Stimulated activated CD8-positive, alpha-beta memory T cell treated with anti-CD3 and anti-CD28 coated beads, Interleukin-4, amount 100 ng/mL, for 48 hours (primary cell): ENCODE measurements at regions not wholly inside any gene's neighbourhood (a gene's known extent, or its start where the extent isn't known, plus 50 kb on each side); places are given as distances from the start of the nearest gene placed in this dataset.
"Not testable (repeated sequence)": the region's sequence is repeated elsewhere in the genome, so short reads cannot be mapped to it uniquely, and the experiment has no call there.

ENCODE experiments used
- DNase-seq: peaks from one replicate; pipeline ENCODE4 v3.0.0-alpha.2; 2020

GRCh38 chr1:4121834-4122512, 221.9 kb upstream of the C1orf174 start:
- no peak for DNase-seq

DNA sequence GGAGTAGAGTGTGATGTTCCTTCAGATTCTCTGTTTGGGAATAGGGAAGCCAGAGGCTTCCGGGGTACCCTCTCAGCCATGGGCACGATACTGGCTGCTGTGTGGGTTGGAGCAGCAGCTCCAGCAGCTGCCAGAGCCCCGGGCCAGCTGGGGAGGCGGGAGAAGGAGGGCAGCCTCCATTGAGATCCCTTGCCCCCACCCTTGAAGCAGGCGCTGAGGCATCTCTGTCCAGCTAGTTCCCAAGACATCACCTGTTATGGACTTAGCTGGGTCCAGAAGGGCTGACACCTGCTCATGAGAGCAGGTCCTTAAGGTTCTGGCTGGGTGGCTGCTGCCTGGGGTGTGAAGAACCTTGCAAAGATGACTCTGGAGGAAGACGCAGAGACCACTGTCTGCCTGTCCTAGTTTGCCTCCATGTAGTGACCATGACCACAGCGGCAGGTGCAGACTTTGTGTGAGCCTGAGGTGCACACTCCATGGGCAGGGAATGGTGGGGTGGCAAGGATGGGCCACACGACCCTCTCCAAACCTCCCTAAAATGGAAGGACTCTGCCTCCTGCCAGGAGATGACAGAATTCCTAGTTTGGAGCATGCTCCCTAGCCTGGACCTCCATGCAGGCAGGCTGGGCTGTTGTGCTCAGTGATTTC, 222.6 kb upstream of the C1orf174 start:
- DNase-seq, result no peak

DNA sequence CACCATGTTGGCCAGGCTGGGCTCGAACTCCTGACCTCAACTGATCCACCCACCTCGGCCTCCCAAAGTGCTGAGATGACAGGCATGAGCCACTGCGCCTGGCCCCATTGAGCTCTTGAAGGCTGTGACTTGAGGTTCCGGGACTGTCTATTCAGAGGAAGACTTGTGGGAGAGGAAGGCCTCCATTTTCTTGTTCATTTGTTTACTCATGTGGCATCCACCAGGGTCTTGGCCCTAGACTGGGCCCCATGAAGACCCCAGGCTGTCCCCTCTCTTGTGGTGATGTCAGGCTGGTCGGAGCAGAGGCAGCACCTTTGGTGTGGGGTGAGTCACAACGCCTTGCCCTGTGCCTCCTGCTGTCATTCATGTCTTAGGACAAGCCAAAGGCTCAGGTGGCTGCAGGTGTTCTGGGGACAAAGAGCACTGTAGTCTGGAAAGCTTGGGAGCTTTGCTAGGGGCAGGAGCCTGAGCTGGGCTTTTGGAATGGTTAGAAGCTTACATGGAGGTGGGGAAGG, 224.6 kb upstream of the C1orf174 start:
- no peak for DNase-seq

- DNase-seq, result no peak
Measured at GRCh38 chr1:4126251-4126650, 226.2 kb upstream of the C1orf174 start.

GRCh38 chr1:4126731-4127591, 226.9 kb upstream of the C1orf174 start:
- DNase-seq, result no peak

DNA sequence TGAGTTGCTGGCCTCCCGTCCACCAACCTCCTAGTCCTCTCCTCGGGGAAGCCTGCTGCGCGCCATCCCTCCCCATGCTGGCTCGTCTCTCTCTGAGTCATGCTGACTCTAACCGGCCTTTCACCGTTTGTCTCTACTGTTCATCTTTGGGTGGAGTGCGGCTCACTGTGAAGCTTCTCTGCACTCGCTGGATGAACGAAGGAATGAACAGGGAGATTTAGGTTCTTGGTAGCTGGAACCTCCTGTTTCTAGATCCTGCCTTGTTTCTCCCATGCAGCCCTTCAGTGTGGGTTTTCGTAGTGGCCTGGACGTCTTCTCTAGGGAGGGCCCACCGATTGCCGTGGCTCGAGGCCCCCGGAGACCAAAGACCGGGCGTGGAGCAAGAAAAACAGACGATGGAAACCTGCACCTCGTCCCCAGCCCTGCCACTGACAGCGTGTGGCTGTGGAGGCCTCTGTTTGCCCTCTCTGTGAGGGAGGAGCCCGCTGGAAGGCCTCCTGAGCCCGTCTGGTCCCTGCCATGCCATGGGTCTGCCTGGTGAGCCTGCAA, 227.6 kb upstream of the C1orf174 start:
- no peak for DNase-seq

DNA sequence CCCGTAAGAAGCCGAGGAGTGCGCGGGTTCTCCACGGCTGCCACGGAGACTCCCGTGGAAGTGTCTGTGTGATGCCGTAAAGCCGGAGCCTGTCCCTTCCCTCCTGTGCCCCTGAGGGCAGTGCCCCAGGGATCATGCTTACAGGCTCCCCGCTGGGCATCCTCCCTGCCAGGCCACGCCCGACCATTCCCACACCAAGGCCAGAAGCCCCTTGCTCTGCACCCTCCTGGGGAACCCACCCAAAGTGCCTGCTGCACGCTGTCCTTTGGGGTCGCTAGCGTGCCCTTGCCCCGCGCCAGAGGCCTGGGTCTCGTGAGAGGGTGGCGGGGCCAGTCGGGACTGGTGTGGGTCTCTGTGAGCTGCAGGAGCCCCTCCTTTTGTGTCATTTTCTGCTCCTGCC, 228.5 kb upstream of the C1orf174 start:
- DNase-seq, result no peak

GRCh38 chr1:4129693-4130092, 229.6 kb upstream of the C1orf174 start:
- DNase-seq, result no peak

DNA sequence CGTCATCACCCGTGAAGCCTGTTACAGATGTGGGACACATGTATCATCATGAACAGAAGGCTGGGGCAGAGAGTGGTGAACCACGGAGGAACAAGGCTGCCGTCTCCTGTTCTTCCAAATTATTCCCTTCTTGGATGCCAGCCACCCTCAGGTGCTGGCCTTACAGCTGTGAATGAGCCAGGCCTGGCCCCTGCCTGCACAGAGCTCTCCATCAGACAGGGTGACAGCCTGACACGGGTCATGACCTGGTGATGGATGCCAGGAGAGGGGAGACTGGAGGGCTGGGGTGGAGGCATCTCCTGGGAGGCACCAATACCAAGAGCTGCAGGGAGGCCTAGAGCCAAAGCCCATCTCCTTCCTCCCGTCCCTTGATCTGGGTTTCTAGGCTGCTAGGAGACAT, 230.0 kb upstream of the C1orf174 start:
- DNase-seq, result no peak

DNA sequence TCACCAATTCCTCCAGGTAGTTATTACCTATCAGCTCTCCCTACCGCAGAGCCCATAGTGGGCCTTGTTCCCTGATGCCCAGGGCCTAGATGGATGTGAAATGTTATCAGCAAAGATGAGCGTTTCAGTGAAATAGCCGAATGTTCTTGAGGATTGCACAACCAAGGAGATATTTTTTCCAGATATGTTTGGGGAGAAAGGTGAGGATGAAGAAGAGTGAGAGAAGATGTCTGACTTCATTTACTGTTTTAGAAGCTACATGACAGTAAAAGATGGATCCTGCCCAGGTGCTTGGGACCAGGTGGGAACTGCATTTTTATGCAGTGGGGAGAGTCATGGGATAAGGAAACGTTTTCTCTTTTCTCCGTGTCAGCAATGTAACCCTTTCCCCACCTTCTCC, 231.7 kb upstream of the C1orf174 start:
- DNase-seq, result no peak

DNA sequence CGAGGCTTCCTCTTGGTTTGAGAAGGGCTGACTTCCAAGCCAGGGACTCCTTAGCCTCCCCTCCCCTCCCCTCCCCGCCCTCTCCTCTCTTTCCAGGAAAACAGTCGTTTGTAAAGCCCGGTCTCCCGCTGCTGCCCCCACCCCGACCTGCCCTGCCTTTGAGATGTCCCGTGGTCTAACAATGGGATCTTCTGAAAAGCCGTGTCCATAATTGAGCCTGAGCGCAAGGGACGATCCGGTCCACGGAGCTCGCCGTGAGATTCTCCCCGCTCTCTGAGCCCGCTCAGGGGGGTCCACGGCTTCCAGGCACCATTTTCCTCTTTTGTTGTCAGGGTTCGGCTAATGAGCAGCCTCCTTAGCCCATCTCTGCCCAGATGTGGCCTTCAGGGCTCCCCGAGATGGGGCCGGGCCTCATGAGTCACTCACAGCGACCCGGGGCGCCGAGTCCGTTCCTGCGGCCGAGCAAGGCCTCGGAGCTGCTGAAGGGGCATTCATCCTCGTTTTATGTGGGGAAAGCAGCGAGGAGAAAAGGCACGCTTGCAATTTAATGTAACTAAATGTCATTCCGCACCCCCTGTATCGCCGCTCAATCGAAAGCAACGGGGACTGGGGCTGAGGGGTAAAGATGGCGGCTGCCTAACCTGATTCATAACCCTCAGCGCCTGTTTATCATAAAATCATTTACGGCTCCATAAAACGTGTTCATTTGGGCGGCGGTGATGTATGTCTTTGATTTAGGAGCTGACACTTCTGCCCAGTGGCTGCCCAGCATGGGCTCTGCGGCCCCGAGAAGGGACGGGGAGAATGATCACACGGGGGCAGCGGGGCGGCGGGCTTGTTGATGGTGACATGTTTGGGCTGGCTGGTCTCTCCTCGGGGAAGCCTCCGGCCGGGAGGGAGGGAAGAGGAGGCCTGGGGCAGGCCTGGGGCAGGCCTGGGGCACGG, 232.6 kb upstream of the C1orf174 start:
- no peak for DNase-seq

GRCh38 chr1:4133297-4133938, 233.3 kb upstream of the C1orf174 start:
- no peak for DNase-seq

- no peak for DNase-seq
Measured at GRCh38 chr1:4133939-4134321, 233.9 kb upstream of the C1orf174 start.

GRCh38 chr1:4135853-4136252, 235.8 kb upstream of the C1orf174 start:
- DNase-seq, result not testable (repeated sequence)

DNA sequence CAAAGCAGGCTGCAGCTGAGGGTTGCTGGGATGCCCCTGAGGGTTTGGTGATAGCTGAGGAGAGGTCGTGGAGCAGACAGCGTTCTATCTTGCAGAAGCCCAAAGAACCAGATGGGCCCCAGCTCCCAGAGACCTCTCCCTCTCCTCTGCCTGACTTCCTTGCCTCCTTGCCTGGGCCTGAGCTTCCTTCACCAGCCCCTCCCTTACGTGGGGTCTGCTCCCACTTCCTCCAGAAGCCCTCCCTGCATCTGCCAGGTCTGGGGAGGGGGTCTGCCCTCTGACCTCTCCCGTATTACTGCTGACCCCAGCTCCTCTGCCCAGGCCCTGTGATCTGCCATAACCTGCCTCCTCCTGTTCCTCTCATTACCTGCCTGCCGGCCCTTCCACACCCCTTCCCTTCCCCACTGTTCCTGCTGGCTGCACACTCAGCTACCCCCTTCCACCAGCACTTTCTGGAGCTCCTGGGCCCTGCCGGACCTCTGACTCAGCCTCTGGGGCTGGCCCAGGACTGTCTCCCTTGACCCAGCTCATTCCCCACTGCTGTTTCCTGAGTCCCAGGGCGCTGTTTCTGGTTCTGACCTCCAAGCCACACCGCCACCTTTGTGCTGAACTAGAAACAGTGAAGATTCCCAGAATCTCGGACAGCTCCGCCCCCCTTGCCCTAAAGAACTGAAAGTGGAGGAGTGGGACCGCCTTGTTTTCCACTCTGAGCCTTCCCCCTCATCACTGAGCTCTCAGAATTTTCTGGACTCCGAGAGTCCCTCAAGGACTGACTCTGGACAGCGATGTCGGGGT, 237.7 kb upstream of the C1orf174 start:
- DNase-seq, result no peak

- DNase-seq, result no peak
Measured at GRCh38 chr1:4139646-4140045, 239.6 kb upstream of the C1orf174 start.

GRCh38 chr1:4140241-4140640, 240.2 kb upstream of the C1orf174 start:
- DNase-seq, result no peak

- DNase-seq, result no peak
Measured at GRCh38 chr1:4140821-4141220, 240.7 kb upstream of the C1orf174 start.

DNA sequence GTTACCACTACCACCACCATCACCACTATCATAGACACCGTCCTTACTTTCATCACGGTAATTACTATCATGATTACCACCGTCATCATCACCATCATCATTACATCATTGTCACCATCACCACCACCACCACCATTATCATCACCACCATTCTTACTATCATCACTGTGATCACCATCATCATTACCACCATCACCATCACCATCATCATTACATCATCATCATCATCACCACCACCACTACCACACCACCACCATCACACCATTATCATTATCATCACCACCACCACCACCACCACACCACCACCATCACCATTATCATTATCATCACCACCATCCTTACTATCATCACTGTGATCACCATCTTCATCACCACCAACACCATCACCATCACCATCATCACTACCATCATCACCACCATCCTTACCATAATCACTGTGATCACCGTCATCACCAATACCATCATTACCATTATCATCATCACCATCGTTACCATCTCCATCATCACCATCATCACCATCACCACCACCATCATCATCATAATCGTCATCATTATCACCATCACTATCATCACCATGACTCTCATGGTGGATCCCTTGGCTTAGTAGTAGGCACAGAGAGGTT, 244.4 kb upstream of the C1orf174 start:
- no peak for DNase-seq

DNA sequence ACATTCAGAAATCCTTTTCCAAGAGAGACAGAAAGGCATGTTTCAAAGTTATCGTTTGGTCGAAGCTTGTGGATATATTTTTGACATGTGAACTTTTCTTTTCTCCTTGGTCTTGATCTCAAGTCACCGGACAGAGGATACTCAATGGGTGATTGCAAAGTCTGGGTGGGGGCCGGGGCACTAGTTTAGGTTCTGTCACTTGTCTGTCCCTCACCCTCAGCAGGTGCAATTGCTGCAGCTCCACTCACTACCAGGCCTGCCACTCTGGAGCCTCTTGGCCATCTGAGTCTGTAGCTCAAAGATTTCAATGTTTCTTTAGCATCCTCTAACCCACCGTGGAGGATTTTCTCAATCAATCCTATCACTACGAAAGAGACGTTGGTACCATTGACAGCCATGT, 246.0 kb upstream of the C1orf174 start:
- DNase-seq, result no peak
